ENCODE measurements at regions not wholly inside any gene's neighbourhood (a gene's known extent, or its start where the extent isn't known, plus 50 kb on each side); places are given as distances from the start of the nearest gene placed in this dataset.

DNA sequence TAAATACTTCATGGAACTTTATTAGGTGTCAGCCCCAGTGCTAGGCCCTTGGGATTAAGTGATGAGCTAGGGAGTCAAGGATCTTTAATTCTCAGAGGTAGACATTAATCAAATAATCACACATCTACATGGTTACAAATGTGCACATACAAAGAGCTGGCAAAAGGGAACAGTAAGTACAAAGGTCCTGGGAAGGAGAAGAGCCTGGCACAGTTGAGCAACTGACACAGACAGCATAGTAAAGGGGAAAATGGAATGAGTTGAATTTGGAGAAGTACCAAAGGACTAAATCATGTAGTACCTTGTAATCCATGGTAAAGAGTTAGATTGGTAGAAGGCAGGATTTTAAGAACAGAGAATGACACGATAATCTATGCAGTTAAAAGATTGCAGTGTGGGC is 116.3 kb downstream of the APIP start:
- TF ChIP-seq POLR2A (IDR thresholded peaks at IDR 0.05): no peak
- TF ChIP-seq, protein P1, sequence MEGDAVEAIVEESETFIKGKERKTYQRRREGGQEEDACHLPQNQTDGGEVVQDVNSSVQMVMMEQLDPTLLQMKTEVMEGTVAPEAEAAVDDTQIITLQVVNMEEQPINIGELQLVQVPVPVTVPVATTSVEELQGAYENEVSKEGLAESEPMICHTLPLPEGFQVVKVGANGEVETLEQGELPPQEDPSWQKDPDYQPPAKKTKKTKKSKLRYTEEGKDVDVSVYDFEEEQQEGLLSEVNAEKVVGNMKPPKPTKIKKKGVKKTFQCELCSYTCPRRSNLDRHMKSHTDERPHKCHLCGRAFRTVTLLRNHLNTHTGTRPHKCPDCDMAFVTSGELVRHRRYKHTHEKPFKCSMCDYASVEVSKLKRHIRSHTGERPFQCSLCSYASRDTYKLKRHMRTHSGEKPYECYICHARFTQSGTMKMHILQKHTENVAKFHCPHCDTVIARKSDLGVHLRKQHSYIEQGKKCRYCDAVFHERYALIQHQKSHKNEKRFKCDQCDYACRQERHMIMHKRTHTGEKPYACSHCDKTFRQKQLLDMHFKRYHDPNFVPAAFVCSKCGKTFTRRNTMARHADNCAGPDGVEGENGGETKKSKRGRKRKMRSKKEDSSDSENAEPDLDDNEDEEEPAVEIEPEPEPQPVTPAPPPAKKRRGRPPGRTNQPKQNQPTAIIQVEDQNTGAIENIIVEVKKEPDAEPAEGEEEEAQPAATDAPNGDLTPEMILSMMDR (IDR thresholded peaks at IDR 0.05): no peak
